ENCODE measurements at regions not wholly inside any gene's neighbourhood (a gene's known extent, or its start where the extent isn't known, plus 50 kb on each side); places are given as distances from the start of the nearest gene placed in this dataset.

GRCh38 chr18:1528964-1529509, 624.4 kb downstream of the ADCYAP1 start:
- no peaks in the 10 kb centered on the region for H3K4me1 ChIP-seq
- no peaks in the 10 kb centered on the region for H3K36me3 ChIP-seq
- intact Hi-C loops (cut with DNase I; ENCODE audit: low total_unique reads): no loop called here
- DNase-seq (ENCODE audit: low spot score in 2 of 2): no peak
- H3K27ac ChIP-seq: no peak overlapping the region
- TF ChIP-seq POLR2A (IDR thresholded peaks at IDR 0.05) (no peak), POLR2AphosphoS5 (IDR thresholded peaks at IDR 0.05) (no peak), CTCF (IDR thresholded peaks at IDR 0.05) (no peak)
- H3K4me3 ChIP-seq: no peak overlapping the region
- H3K27me3 ChIP-seq: no peaks in the 10 kb centered on the region
- H3K9me3 ChIP-seq: no peaks in the 10 kb centered on the region

GRCh38 chr18:1530650-1531049, 626.0 kb downstream of the ADCYAP1 start:
- no peak for DNase-seq (ENCODE audit: low spot score in 2 of 2)
- no peaks in the 10 kb centered on the region for H3K27me3 ChIP-seq
- no peaks in the 10 kb centered on the region for H3K9me3 ChIP-seq
- no peaks in the 10 kb centered on the region for H3K4me1 ChIP-seq
- intact Hi-C loops (cut with DNase I; ENCODE audit: low total_unique reads): no loop called here
- H3K27ac ChIP-seq: no peak overlapping the region
- no peak for TF ChIP-seq CTCF (IDR thresholded peaks at IDR 0.05)
- no peak for TF ChIP-seq POLR2AphosphoS5 (IDR thresholded peaks at IDR 0.05)
- no peak for TF ChIP-seq POLR2A (IDR thresholded peaks at IDR 0.05)
- no peaks in the 10 kb centered on the region for H3K36me3 ChIP-seq
- H3K4me3 ChIP-seq: no peak overlapping the region

GRCh38 chr18:1539276-1539675, 634.6 kb downstream of the ADCYAP1 start:
- Histone ChIP-seq H3K4me1 (no peaks in the 10 kb centered on the region), H3K9me3 (no peaks in the 10 kb centered on the region), H3K27ac (no peak overlapping the region), H3K4me3 (no peak overlapping the region), H3K36me3 (no peaks in the 10 kb centered on the region), H3K27me3 (no peaks in the 10 kb centered on the region)
- intact Hi-C loops (cut with DNase I; ENCODE audit: low total_unique reads): no loop called here
- DNase-seq (ENCODE audit: low spot score in 2 of 2): no peak
- no peak for TF ChIP-seq CTCF (IDR thresholded peaks at IDR 0.05)
- TF ChIP-seq POLR2A (IDR thresholded peaks at IDR 0.05): no peak
- TF ChIP-seq POLR2AphosphoS5 (IDR thresholded peaks at IDR 0.05): no peak

- intact Hi-C loops (cut with DNase I; ENCODE audit: low total_unique reads): no loop called here
- DNase-seq (ENCODE audit: low spot score in 2 of 2): no peak
- TF ChIP-seq CTCF (IDR thresholded peaks at IDR 0.05) (no peak), POLR2AphosphoS5 (IDR thresholded peaks at IDR 0.05) (no peak), POLR2A (IDR thresholded peaks at IDR 0.05) (no peak)
Measured at GRCh38 chr18:1541478-1541877, 636.8 kb downstream of the ADCYAP1 start.

GRCh38 chr18:1542230-1542774, 637.6 kb downstream of the ADCYAP1 start:
- TF ChIP-seq CTCF (IDR thresholded peaks at IDR 0.05): no peak

More at GRCh38 chr18:1541478-1541877, 636.8 kb downstream of the ADCYAP1 start:
- Histone ChIP-seq H3K4me3 (no peak overlapping the region), H3K27ac (no peak overlapping the region), H3K27me3 (no peaks in the 10 kb centered on the region), H3K9me3 (no peaks in the 10 kb centered on the region), H3K36me3 (no peaks in the 10 kb centered on the region), H3K4me1 (no peaks in the 10 kb centered on the region)

More at GRCh38 chr18:1542230-1542774, 637.6 kb downstream of the ADCYAP1 start:
- no peak overlapping the region for H3K27ac ChIP-seq
- no peaks in the 10 kb centered on the region for H3K27me3 ChIP-seq
- intact Hi-C loops (cut with DNase I; ENCODE audit: low total_unique reads): no loop called here
- DNase-seq (ENCODE audit: low spot score in 2 of 2): no peak
- H3K9me3 ChIP-seq: no peaks in the 10 kb centered on the region
- no peaks in the 10 kb centered on the region for H3K4me1 ChIP-seq
- H3K36me3 ChIP-seq: no peaks in the 10 kb centered on the region
- no peak overlapping the region for H3K4me3 ChIP-seq

All from breast epithelium (tissue), 4 donors.